Stimulated activated memory B cell treated with anti-CD40 and anti-IgM and Interleukin-4, amounts not matched to agents 10 μg/mL and 1 μg/mL and 100 μg/mL, for 72 hours (primary cell): ENCODE measurements at regions not wholly inside any gene's neighbourhood (a gene's known extent, or its start where the extent isn't known, plus 50 kb on each side); places are given as distances from the start of the nearest gene placed in this dataset.

Experiments
- ATAC-seq: fragments of 150-1000 bp; cut with Tn5 transposase; 2 replicates; pipeline ENCODE4 v1.10.0; 2021
- H3K27ac Mint-ChIP-seq: one replicate; pipeline ENCODE4 v1.8.0; 2022; ENCODE audit warnings: mild to moderate bottlenecking, mixed read lengths
- H3K27me3 Mint-ChIP-seq: one replicate; pipeline ENCODE4 v1.8.0; 2022; ENCODE audit warnings: mixed read lengths
- H3K36me3 Mint-ChIP-seq: one replicate; pipeline ENCODE4 v1.8.0; 2022; ENCODE audit warnings: mixed read lengths
- H3K4me1 Mint-ChIP-seq: one replicate; pipeline ENCODE4 v1.8.0; 2022; ENCODE audit warnings: mixed read lengths
- H3K4me3 Mint-ChIP-seq: one replicate; pipeline ENCODE4 v1.8.0; 2022; ENCODE audit warnings: mild to moderate bottlenecking, moderate library complexity, mixed read lengths
- H3K9me3 Mint-ChIP-seq: one replicate; pipeline ENCODE4 v1.8.0; 2022; ENCODE audit warnings: mixed read lengths

DNA sequence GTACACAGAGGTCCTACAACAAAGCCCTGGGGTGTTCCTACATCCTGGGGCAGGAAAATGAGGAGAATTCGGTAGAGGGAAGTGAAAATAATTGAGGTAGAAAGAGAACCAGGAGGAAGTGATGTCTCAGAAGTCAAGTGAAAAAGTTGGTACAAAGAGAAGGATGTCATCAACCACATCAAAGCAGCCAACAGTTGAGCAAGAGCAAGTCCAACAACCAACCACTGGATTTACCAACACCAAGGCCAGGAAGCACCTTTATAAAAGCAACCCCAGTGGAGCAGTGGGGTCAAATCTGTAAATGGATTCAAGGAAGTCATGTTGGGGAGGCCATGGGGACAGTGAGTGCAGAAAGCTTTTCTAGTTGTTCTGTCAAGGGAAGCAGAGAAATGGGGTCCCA is 360.4 kb downstream of the ZNF516 start:
- Mint-ChIP-seq H3K4me1 (no peaks in the 10 kb centered on the region), H3K27ac (no peak overlapping the region), H3K9me3 (peaks cover 10% of the 10 kb centered on the region), H3K4me3 (no peak overlapping the region), H3K27me3 (no peaks in the 10 kb centered on the region), H3K36me3 (no peaks in the 10 kb centered on the region)
- ATAC-seq: no peak

DNA sequence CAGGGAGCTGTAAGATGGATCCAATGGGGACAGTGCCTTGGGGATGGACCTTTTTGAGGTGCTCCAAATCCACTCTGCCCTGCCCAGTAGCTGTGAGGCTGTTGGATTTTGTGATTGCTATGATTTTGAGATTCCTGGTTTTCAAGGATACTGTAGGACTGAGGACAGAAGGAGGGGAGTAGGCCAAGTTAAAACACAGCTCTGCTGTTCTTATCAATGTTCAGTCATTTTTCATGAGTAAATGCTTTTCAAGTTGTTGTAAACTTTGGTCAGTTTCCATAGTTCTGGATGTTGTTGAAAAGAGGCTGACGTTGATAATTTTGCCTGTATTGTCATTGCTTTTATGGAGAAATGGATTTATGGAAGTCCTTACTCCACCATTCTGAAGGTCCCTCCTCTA is 361.2 kb downstream of the ZNF516 start:
- no peak for ATAC-seq
- Mint-ChIP-seq H3K9me3 (peaks cover 10% of the 10 kb centered on the region), H3K4me3 (no peak overlapping the region), H3K27ac (no peak overlapping the region), H3K27me3 (no peaks in the 10 kb centered on the region), H3K4me1 (no peaks in the 10 kb centered on the region), H3K36me3 (no peaks in the 10 kb centered on the region)

GRCh38 chr18:76131738-76132137 is 363.3 kb downstream of the ZNF516 start:
- peaks cover 10% of the 10 kb centered on the region for H3K9me3 Mint-ChIP-seq
- H3K27me3 Mint-ChIP-seq: no peaks in the 10 kb centered on the region
- H3K4me1 Mint-ChIP-seq: no peaks in the 10 kb centered on the region
- no peak overlapping the region for H3K4me3 Mint-ChIP-seq
- no peaks in the 10 kb centered on the region for H3K36me3 Mint-ChIP-seq
- no peak for ATAC-seq
- no peak overlapping the region for H3K27ac Mint-ChIP-seq

GRCh38 chr18:76130845-76131244 is 364.2 kb downstream of the ZNF516 start:
- no peak overlapping the region for H3K4me3 Mint-ChIP-seq
- H3K36me3 Mint-ChIP-seq: no peaks in the 10 kb centered on the region
- H3K27me3 Mint-ChIP-seq: no peaks in the 10 kb centered on the region
- no peaks in the 10 kb centered on the region for H3K4me1 Mint-ChIP-seq
- H3K9me3 Mint-ChIP-seq: peaks cover 10% of the 10 kb centered on the region
- ATAC-seq: no peak
- H3K27ac Mint-ChIP-seq: no peak overlapping the region

- H3K4me3 Mint-ChIP-seq: no peak overlapping the region
- no peak overlapping the region for H3K27ac Mint-ChIP-seq
- H3K4me1 Mint-ChIP-seq: no peaks in the 10 kb centered on the region
- H3K36me3 Mint-ChIP-seq: no peaks in the 10 kb centered on the region
- ATAC-seq: no peak
- H3K9me3 Mint-ChIP-seq: peaks cover 3% of the 10 kb centered on the region
- H3K27me3 Mint-ChIP-seq: no peaks in the 10 kb centered on the region
Observed at GRCh38 chr18:76126327-76126726, 368.7 kb downstream of the ZNF516 start.

GRCh38 chr18:76121011-76121410 is 374.0 kb downstream of the ZNF516 start:
- no peak for ATAC-seq
- Mint-ChIP-seq H3K4me3 (no peak overlapping the region), H3K27ac (no peak overlapping the region), H3K36me3 (no peaks in the 10 kb centered on the region), H3K27me3 (no peaks in the 10 kb centered on the region), H3K4me1 (no peaks in the 10 kb centered on the region), H3K9me3 (peaks cover 7% of the 10 kb centered on the region)

- no peaks in the 10 kb centered on the region for H3K27me3 Mint-ChIP-seq
- H3K4me3 Mint-ChIP-seq: no peak overlapping the region
- no peak overlapping the region for H3K27ac Mint-ChIP-seq
- peaks cover 6% of the 10 kb centered on the region for H3K9me3 Mint-ChIP-seq
- no peaks in the 10 kb centered on the region for H3K36me3 Mint-ChIP-seq
- no peaks in the 10 kb centered on the region for H3K4me1 Mint-ChIP-seq
- no peak for ATAC-seq
Observed at GRCh38 chr18:76115580-76115979, 379.5 kb downstream of the ZNF516 start.

GRCh38 chr18:76113101-76113500 is 381.9 kb downstream of the ZNF516 start:
- peaks cover 6% of the 10 kb centered on the region for H3K9me3 Mint-ChIP-seq
- H3K36me3 Mint-ChIP-seq: no peaks in the 10 kb centered on the region
- no peaks in the 10 kb centered on the region for H3K4me1 Mint-ChIP-seq
- H3K27ac Mint-ChIP-seq: no peak overlapping the region
- no peak overlapping the region for H3K4me3 Mint-ChIP-seq
- no peaks in the 10 kb centered on the region for H3K27me3 Mint-ChIP-seq
- ATAC-seq: no peak

- H3K9me3 Mint-ChIP-seq: peaks cover 7% of the 10 kb centered on the region
- H3K27ac Mint-ChIP-seq: no peak overlapping the region
- no peaks in the 10 kb centered on the region for H3K4me1 Mint-ChIP-seq
- no peaks in the 10 kb centered on the region for H3K36me3 Mint-ChIP-seq
- ATAC-seq: no peak
- H3K27me3 Mint-ChIP-seq: no peaks in the 10 kb centered on the region
- no peak overlapping the region for H3K4me3 Mint-ChIP-seq
Observed at GRCh38 chr18:76102626-76103025, 392.4 kb downstream of the ZNF516 start.

DNA sequence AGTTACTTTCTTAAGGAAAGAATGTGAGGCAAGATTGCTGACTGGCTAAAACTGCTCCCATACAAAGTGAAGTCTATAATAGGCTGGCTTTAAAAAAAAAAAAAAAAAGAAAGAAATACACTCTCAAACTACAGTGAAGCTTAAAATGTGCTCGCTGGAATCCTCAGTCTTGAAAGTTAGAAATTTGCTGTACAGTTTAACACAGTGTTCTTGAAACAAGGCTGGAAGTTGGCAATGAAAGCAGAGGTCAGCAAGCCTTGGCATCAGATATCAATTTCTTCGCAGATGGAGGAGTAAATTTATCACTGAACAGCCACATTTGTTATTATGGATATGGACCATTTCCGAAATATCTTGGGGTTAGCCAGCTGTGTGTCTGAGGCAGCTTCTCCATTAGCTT is 392.9 kb downstream of the ZNF516 start:
- peaks cover 7% of the 10 kb centered on the region for H3K9me3 Mint-ChIP-seq
- H3K27me3 Mint-ChIP-seq: no peaks in the 10 kb centered on the region
- ATAC-seq: no peak
- H3K4me3 Mint-ChIP-seq: no peak overlapping the region
- no peaks in the 10 kb centered on the region for H3K36me3 Mint-ChIP-seq
- no peaks in the 10 kb centered on the region for H3K4me1 Mint-ChIP-seq
- no peak overlapping the region for H3K27ac Mint-ChIP-seq

DNA sequence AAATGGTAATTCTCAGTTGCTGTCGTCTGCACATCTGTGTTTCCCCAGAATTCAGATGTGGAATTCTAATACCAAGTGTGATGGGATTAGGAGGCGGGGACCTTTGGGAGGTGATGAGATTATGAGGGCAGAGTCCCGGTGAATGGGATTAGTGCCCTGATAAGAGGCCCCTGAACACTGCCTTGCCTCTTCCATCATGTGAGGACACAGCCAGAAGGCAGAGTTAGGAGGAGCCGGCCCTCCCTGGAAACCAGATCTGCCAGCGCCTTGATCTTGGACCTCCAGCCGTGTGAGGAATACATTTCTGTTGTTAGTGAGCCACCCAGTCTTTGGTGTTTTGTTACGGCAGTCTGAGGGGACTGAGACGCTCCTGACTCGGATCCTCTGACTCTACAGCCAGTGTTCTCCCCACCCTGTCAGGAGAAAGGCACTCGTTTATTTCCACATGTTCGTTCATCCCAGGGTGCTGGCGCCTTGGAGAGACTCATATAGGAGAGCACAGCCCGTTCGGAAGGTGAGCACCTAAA is 395.0 kb downstream of the ZNF516 start:
- no peak for ATAC-seq
- H3K4me3 Mint-ChIP-seq: no peak overlapping the region
- H3K36me3 Mint-ChIP-seq: no peaks in the 10 kb centered on the region
- H3K9me3 Mint-ChIP-seq: peaks cover 9% of the 10 kb centered on the region
- no peaks in the 10 kb centered on the region for H3K27me3 Mint-ChIP-seq
- no peaks in the 10 kb centered on the region for H3K4me1 Mint-ChIP-seq
- H3K27ac Mint-ChIP-seq: no peak overlapping the region

DNA sequence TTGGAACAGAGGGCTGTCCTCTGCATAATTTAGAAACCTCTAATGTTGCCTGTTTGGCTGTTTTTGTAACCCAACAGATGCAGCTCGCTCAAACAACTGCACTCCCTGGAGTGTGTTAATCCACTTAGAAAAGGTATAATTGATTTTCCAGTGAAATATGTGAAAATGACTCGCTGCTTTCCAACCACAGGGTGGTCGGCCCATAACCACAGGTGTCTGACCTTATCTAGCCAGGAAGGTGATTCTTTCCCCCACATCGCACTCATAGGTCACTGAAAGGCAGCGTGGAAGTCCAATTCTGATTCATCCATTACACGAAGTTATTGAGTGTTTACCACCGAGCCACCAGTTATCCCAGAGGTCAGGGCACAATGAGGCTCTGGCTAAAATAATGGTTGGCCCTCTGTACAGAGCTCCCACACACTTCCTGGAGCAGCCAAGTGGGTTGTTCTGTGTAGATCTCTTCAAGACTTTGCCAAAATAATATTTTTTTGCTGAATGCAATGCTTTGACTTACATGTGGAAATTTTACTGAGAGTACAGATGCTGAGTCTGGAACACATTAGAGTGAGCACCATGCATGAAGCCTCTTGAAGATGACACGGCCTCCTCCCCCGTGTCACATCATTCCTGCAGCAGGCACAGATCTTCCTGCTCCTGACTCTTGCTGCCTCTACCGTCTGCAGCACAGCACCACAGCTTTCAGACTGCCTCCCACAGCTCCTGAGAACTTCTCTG is 396.2 kb downstream of the ZNF516 start:
- peaks cover 11% of the 10 kb centered on the region for H3K9me3 Mint-ChIP-seq
- ATAC-seq: no peak
- no peaks in the 10 kb centered on the region for H3K4me1 Mint-ChIP-seq
- no peak overlapping the region for H3K27ac Mint-ChIP-seq
- H3K4me3 Mint-ChIP-seq: no peak overlapping the region
- H3K27me3 Mint-ChIP-seq: no peaks in the 10 kb centered on the region
- H3K36me3 Mint-ChIP-seq: no peaks in the 10 kb centered on the region

DNA sequence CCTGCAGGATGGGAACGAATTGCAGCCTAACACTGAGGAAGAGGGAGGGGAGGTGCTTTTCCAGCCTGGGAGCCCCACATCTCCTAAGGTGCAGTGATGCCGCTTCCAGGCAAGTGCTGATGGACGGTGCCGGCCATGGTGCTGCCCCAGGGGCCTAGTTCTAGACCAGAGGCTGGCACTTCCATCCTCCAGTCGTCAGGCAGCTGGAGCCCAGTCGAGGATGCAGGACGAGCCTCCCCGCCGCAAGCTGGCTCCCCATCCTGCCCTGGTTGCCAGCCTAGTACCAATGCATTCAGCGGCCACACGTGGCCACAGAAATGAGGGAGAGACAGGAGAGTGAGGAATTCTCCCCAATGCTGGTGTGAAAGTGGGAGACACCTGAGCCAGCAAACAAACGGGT is 413.5 kb downstream of the ZNF516 start:
- Mint-ChIP-seq H3K4me1 (no peaks in the 10 kb centered on the region), H3K27ac (no peak overlapping the region), H3K36me3 (no peaks in the 10 kb centered on the region), H3K4me3 (no peak overlapping the region), H3K9me3 (peaks cover 4% of the 10 kb centered on the region), H3K27me3 (no peaks in the 10 kb centered on the region)
- no peak for ATAC-seq

DNA sequence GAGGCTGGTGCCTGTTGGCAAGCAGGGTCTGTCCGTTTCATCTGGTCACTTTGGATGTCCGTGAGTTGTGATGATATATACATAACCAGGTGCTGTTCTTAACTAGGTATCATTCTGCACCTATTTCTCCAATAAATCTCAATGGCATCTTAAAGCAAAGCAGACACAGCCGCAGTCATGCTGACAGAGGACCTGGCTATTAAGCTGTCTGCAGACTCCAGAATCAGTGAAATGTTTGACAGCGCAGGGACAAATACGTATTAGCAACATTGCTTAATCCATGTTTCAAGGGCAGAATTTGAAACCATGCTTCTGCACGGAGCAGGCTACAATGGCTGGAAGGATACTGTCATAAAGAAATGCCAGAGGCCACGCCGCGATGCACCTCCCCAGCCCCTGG is 414.6 kb downstream of the ZNF516 start:
- Mint-ChIP-seq H3K4me1 (no peaks in the 10 kb centered on the region), H3K9me3 (peaks cover 4% of the 10 kb centered on the region), H3K27ac (no peak overlapping the region), H3K4me3 (no peak overlapping the region), H3K36me3 (no peaks in the 10 kb centered on the region), H3K27me3 (no peaks in the 10 kb centered on the region)
- no peak for ATAC-seq

- no peaks in the 10 kb centered on the region for H3K9me3 Mint-ChIP-seq
- no peaks in the 10 kb centered on the region for H3K4me1 Mint-ChIP-seq
- H3K27me3 Mint-ChIP-seq: no peaks in the 10 kb centered on the region
- no peak overlapping the region for H3K4me3 Mint-ChIP-seq
- ATAC-seq: no peak
- H3K36me3 Mint-ChIP-seq: no peaks in the 10 kb centered on the region
- no peak overlapping the region for H3K27ac Mint-ChIP-seq
Observed at GRCh38 chr18:76075777-76076176, 419.3 kb downstream of the ZNF516 start.

GRCh38 chr18:76064998-76065397 is 430.0 kb downstream of the ZNF516 start:
- Mint-ChIP-seq H3K4me3 (no peak overlapping the region), H3K27ac (no peak overlapping the region), H3K27me3 (no peaks in the 10 kb centered on the region), H3K4me1 (no peaks in the 10 kb centered on the region), H3K36me3 (no peaks in the 10 kb centered on the region), H3K9me3 (peaks cover 6% of the 10 kb centered on the region)
- peak; percentile 24 for ATAC-seq
